ENCODE measurements at regions not wholly inside any gene's neighbourhood (a gene's known extent, or its start where the extent isn't known, plus 50 kb on each side); places are given as distances from the start of the nearest gene placed in this dataset.
"Not testable (repeated sequence)": the region's sequence is repeated elsewhere in the genome, so short reads cannot be mapped to it uniquely, and the experiment has no call there.

GRCh38 chrX:18002791-18003190, 141.7 kb upstream of the RAI2 start:
- no peak for DNase-seq

GRCh38 chrX:17994429-17994828, 133.3 kb upstream of the RAI2 start:
- DNase-seq: peak; percentile 2

- no peak for DNase-seq
Measured at GRCh38 chrX:17993062-17993461, 132.0 kb upstream of the RAI2 start.

GRCh38 chrX:17990532-17990931, 129.4 kb upstream of the RAI2 start:
- no peak for DNase-seq

- no peak for DNase-seq
Measured at GRCh38 chrX:17987783-17988182, 126.7 kb upstream of the RAI2 start.

- DNase-seq: no peak
Measured at GRCh38 chrX:17986977-17987376, 125.9 kb upstream of the RAI2 start.

- no peak for DNase-seq
Measured at GRCh38 chrX:17986440-17986839, 125.3 kb upstream of the RAI2 start.

- no peak for DNase-seq
Measured at GRCh38 chrX:17984415-17984814, 123.3 kb upstream of the RAI2 start.

- no peak for DNase-seq
Measured at GRCh38 chrX:17983389-17983788, 122.3 kb upstream of the RAI2 start.

- no peak for DNase-seq
Measured at GRCh38 chrX:17977696-17978095, 116.6 kb upstream of the RAI2 start.

- DNase-seq: no peak
Measured at GRCh38 chrX:17976955-17977354, 115.9 kb upstream of the RAI2 start.

- DNase-seq: not testable (repeated sequence)
Measured at GRCh38 chrX:17975349-17975748, 114.3 kb upstream of the RAI2 start.

- DNase-seq: peak; percentile 60
Measured at GRCh38 chrX:17968367-17968766, 107.3 kb upstream of the RAI2 start.

- DNase-seq: peak; percentile 72
Measured at GRCh38 chrX:17967888-17968287, 106.8 kb upstream of the RAI2 start.

GRCh38 chrX:17964871-17965270, 103.8 kb upstream of the RAI2 start:
- no peak for DNase-seq

GRCh38 chrX:17960891-17961290, 99.8 kb upstream of the RAI2 start:
- no peak for DNase-seq

GRCh38 chrX:17944833-17945497, 83.9 kb upstream of the RAI2 start:
- DNase-seq: no peak

GRCh38 chrX:17941171-17941570, 80.1 kb upstream of the RAI2 start:
- DNase-seq: not testable (repeated sequence)

- DNase-seq: no peak
Measured at GRCh38 chrX:17939724-17940123, 78.6 kb upstream of the RAI2 start.

- no peak for DNase-seq
Measured at GRCh38 chrX:17933856-17934255, 72.8 kb upstream of the RAI2 start.

- DNase-seq: no peak
Measured at GRCh38 chrX:17932781-17933180, 71.7 kb upstream of the RAI2 start.

- DNase-seq: no peak
Measured at GRCh38 chrX:17931855-17932254, 70.8 kb upstream of the RAI2 start.

- no peak for DNase-seq
Measured at GRCh38 chrX:17930850-17931249, 69.8 kb upstream of the RAI2 start.

GRCh38 chrX:17923546-17923945, 62.4 kb upstream of the RAI2 start:
- DNase-seq: no peak

GRCh38 chrX:17922303-17922702, 61.2 kb upstream of the RAI2 start:
- DNase-seq: peak; percentile 38
